NCI-H2196 (cell line): ENCODE measurements at regions not wholly inside any gene's neighbourhood (a gene's known extent, or its start where the extent isn't known, plus 50 kb on each side); places are given as distances from the start of the nearest gene placed in this dataset.
"Not testable (repeated sequence)": the region's sequence is repeated elsewhere in the genome, so short reads cannot be mapped to it uniquely, and the experiment has no call there.

Experiments used
- DNase-seq: peaks from one replicate; lab custom pipeline; 2025; ENCODE audit not compliant: unreplicated experiment; lab: John Stamatoyannopoulos, UW

- DNase-seq: no peak
Measured at GRCh38 chrX:39427492-39427891, 626.2 kb downstream of the MID1IP1 start.

GRCh38 chrX:39427906-39428305, 626.6 kb downstream of the MID1IP1 start:
- no peak for DNase-seq

- DNase-seq: no peak
Measured at GRCh38 chrX:39430551-39430950, 629.3 kb downstream of the MID1IP1 start.

- DNase-seq: no peak
Measured at GRCh38 chrX:39431893-39432292, 630.6 kb downstream of the MID1IP1 start.

DNA sequence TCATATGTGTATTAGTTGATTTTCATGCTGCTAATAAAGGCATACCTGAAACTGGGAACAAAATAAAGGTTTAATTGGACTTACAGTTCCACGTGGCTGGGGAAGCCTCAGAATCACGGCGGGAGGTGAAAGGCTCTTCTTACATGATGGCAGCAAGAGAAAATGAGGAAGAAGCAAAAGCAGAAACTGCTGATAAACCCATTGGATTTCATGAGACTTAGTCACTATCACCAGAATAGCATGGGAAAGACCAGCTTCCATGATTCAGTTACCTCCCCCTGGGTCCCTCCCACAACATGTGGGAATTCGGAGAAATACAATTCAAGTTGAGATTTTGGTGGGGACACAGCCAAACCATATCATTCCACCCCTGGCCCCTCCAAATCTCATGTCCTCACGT, 633.4 kb downstream of the MID1IP1 start:
- DNase-seq: not testable (repeated sequence)

DNA sequence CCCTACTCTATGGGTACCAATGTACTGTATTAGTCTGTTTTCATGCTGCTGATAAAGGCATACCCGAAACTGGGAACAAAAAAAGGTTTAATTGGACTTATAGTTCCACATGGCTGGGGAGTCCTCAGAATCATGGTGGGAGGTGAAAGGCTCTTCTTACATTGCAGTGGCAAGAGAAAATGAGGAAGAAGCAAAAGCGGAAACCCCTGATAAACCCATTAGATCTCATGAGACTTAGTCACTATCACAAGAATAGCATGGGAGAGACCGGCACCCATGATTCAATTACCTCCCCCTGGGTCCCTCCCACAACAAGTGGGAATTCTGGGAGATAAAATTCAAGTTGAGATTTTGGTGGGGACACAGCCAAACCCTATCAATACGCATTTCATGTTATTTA, 635.3 kb downstream of the MID1IP1 start:
- DNase-seq: not testable (repeated sequence)

- DNase-seq: no peak
Measured at GRCh38 chrX:39437670-39438441, 636.6 kb downstream of the MID1IP1 start.

DNA sequence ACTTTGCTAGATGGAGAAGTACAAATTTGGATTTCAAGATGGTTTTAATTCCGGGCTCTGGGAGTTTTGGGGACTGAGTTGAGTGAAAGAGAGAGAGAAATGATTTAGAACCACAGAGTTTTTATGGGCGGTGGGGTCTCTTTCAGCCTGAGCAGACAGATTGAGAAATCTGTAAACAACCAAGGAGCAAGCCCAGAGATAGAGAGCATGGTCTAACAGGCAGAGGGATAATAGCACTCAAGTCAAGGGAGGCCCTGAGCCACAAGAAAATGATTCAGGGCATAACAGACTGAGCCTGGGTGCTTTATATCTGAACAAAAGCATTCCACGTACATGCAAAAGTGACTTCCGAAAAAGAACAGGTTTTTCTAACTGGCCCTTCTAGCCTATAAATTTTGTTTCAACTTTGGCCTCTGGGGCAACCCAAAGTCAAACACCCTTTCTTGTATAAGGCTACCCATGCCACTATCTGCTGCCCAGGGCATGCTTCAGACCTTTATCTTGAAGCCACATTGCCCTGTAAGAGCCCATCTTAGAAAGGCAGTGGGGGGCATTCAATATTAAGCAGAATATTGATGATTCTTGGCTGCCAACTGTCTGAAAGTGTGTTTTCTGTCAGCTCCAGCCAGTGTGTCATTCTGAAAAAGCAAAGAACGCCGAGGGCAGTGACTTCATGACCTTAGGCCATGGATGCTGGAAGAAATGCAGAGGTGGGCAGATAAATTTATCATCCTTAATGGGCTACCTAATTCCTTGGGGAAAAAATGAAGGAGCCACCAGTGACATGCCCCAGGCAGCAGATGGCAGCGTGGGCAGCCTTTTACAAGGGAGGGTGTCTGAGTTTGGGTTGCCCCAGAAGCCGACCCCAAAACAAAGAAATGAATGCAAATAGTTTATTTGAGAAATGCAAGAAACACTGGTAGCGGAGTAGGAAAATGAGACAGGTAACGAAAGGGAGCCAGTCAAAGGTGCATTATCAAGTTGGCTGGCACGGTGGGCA, 637.6 kb downstream of the MID1IP1 start:
- DNase-seq: no peak

DNA sequence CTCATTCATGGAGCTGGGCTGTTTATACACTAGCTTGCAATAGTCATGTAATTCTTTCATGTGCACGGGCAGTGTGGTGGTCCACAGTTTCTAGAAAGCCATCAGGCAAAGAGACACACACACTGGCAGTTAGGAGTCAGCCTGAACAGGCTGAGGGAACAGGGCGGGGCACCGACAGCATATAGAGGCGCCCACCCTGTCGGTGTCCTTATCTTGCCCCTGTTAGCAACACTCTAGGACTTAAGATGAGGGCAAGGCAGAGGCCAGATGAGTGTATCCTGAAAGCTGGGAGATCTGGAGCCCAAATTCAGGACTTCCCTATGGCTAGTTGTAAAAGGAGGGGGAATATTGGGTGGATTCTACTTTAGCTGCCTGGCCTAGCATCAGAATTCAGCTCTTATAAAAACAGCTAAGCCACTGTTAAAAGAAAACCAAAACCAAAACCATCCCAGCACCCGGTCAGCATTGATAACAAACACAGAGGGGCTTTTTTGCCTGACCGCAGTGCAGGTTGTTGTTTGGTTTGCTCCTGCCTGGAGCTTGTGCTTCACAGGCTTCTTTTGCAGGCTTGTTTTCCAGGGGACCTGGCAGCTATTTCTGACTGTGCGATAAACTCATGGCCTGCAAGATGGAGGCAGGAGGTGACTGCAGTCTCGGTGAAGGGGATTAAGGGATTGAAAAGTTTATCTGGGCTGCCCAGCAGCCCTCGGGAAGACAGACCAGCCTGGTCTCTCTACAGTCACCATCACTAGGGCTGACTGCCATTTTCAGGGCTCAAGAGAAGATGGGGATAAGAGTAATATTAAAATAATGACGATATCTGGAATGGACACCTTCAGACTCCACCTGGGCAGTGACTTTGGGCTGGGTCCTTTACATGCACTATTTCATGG, 638.9 kb downstream of the MID1IP1 start:
- no peak for DNase-seq

DNA sequence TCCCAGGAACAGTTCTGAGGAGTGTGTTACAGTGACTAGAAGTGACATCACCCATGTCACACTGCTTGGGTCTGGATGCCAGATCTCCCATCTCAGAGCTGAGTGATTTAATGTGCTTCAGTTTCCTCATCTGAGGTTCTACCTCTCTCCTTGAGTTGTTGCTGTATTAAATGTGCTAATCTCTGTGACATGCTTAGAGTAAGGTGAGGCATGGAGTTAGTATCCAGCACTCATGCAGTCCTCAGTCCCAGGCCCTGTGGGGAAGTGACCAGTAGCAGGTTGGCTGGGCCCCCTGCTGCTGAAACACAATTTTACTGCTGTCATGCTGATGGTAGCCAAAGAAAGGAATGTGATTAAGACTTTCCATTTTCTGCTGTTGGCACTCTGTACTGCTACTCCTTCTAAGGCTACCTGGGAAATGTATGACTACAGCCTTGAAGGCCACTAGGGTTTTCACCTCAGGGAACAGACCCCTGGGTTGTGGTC, 639.6 kb downstream of the MID1IP1 start:
- no peak for DNase-seq

DNA sequence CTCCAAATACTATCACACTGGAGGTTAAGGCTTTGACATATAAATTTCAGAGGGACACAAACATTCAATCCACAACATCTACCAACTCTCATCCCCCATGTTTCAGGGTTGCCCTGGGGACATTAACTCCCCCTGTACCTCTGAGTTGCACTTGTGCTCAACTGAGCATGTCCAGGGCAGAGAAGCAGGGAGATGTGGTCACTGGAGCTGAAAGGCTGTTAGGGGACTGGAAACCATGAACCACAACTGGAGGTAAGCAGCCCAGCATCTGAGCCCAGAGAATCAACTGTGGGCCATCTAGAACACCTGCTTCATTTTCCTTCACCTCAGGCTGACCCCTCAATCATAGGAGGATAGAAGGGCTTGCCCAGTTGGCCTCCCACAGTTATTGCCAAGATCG, 641.1 kb downstream of the MID1IP1 start:
- no peak for DNase-seq

GRCh38 chrX:39443240-39443639, 642.0 kb downstream of the MID1IP1 start:
- no peak for DNase-seq

- DNase-seq: peak; percentile 8
Measured at GRCh38 chrX:39445336-39445735, 644.1 kb downstream of the MID1IP1 start.

GRCh38 chrX:39449352-39449751, 648.1 kb downstream of the MID1IP1 start:
- no peak for DNase-seq

- no peak for DNase-seq
Measured at GRCh38 chrX:39450234-39450977, 647.4 kb downstream of the BCOR start.

DNA sequence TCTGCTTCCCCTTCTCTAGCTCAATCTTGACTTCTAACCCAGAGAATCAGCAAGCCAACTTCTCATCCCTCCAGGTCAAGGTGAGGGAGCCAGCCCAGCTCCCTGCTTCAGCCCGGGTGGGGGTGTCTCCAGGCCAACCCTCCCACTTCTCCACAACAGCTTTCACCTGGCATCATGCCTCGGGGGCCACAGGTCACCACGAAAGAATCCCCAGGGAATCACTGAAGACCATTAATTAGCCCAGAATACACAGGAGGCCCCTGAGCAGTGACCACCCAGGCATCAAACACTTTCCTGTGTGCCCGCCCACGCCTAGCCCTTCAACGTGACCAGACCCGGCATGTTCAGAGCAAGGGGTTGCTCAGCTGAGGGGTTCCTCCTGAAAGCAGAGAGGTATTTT, 646.7 kb downstream of the BCOR start:
- DNase-seq: no peak

GRCh38 chrX:39452401-39452800, 645.4 kb downstream of the BCOR start:
- DNase-seq: no peak

- no peak for DNase-seq
Measured at GRCh38 chrX:39453889-39454621, 643.7 kb downstream of the BCOR start.

- DNase-seq: no peak
Measured at GRCh38 chrX:39456894-39457604, 640.7 kb downstream of the BCOR start.
